HepG2 (cell line): ENCODE measurements at regions not wholly inside any gene's neighbourhood (a gene's known extent, or its start where the extent isn't known, plus 50 kb on each side); places are given as distances from the start of the nearest gene placed in this dataset.

Experiments
- ATAC-seq: fragments of 200-7000 bp; cut with Tn5 transposase; 3 replicates; pipeline ENCODE4 v1.9.1; 2020; ENCODE audit warnings: mild to moderate bottlenecking, moderate library complexity
- BruUV-seq: library from RNA; stranded (reverse); fragments of 400-500 nt; replicated peaks from 2 replicates; lab custom pipeline; 2021; lab: Mats Ljungman, UMichigan
- CTCF ChIA-PET: fragments of 300-600 bp; formaldehyde crosslinking; extraction: SDS; loops from one replicate; lab custom pipeline; 2021; ENCODE audit warnings: low total read pairs, inconsistent platforms, low intra/inter-chr PET ratio; lab: Yijun Ruan, JAX
- POLR2A ChIA-PET: fragments of 350-600 bp; sonication (Branson Sonifier 250); formaldehyde crosslinking; loops from one replicate; lab custom pipeline; 2020; ENCODE audit warnings: antibody characterized with exemption, inconsistent platforms; lab: Yijun Ruan, JAX
- DNase-seq: peaks from one replicate; pipeline ENCODE4 v3.0.0-alpha.2; 2015; ENCODE audit warnings: low spot score
- FAIRE-seq: peaks from 3 replicates; lab custom pipeline; 2011; peaks lifted over from hg19 to GRCh38; lab: Jason Lieb, UNC
- H2AFZ ChIP-seq: one replicate; pipeline ENCODE4 v1.6.1; 2011; ENCODE audit warnings: low read length, inconsistent platforms
- H3K27ac ChIP-seq: fragments of 300-600 bp; 3 replicates; pipeline ENCODE4 v1.8.0; 2011; ENCODE audit warnings: mixed run types, mild to moderate bottlenecking, mixed read lengths, low read length, inconsistent platforms; ENCODE audit not compliant: insufficient read depth; ENCODE audit errors: extremely low read length
- H3K27me3 ChIP-seq, 2 experiments: fragments of 200-600 bp in 1 of 2; 2 replicates in 1 of 2; 3 replicates in 1 of 2; pipeline versions ENCODE4 v1.6.0 to v1.8.0; 2011; ENCODE audit warnings: low read length in 2 of 2, mild to moderate bottlenecking in 2 of 2, moderate library complexity in 2 of 2, inconsistent platforms in 1 of 2; ENCODE audit not compliant: insufficient read depth in 2 of 2, control insufficient read depth in 1 of 2
- H3K36me3 ChIP-seq, 2 experiments: fragments of 200-600 bp in 1 of 2; replicated peaks in 1 of 2; 2 replicates in 1 of 2; 3 replicates in 1 of 2; pipeline versions ENCODE4 v1.5.1 to v1.8.0; 2011; ENCODE audit warnings: low read length in 2 of 2, inconsistent platforms in 1 of 2; ENCODE audit not compliant: insufficient read depth in 2 of 2, control insufficient read depth in 1 of 2
- H3K4me1 ChIP-seq: 2 replicates; pipeline ENCODE4 v1.5.1; 2012; ENCODE audit warnings: low read length, inconsistent platforms; ENCODE audit not compliant: insufficient read depth
- H3K4me2 ChIP-seq: 2 replicates; pipeline ENCODE4 v1.6.0; 2011; ENCODE audit warnings: low read depth, low read length, inconsistent platforms
- H3K4me3 ChIP-seq, 3 experiments: fragments of 200-600 bp in 1 of 3; sonication (generic), shearing (Covaris generic) in 1 of 3; replicated peaks in 1 of 3; 2 replicates each; pipeline ENCODE4 v1.5.1; 2011 to 2016; ENCODE audit warnings: low read length in 3 of 3, inconsistent platforms in 2 of 3, low read depth in 2 of 3, mild to moderate bottlenecking in 2 of 3, control low read depth in 1 of 3, mixed read lengths in 1 of 3; ENCODE audit not compliant: insufficient read depth in 1 of 3
- H3K79me2 ChIP-seq: one replicate; pipeline ENCODE4 v1.6.1; 2011; ENCODE audit warnings: low read length, inconsistent platforms; ENCODE audit not compliant: insufficient read depth
- H3K9ac ChIP-seq: 2 replicates; pipeline ENCODE4 v1.6.0; 2011; ENCODE audit warnings: mild to moderate bottlenecking, low read depth, low read length, inconsistent platforms; ENCODE audit not compliant: insufficient read depth
- H3K9me3 ChIP-seq: 2 replicates; pipeline ENCODE4 v1.5.1; 2012; ENCODE audit warnings: mild to moderate bottlenecking, low read length
- H4K20me1 ChIP-seq: 2 replicates; pipeline ENCODE4 v1.6.0; 2011; ENCODE audit warnings: inconsistent platforms, mild to moderate bottlenecking, low read length, moderate library complexity; ENCODE audit not compliant: insufficient read depth
- ADNP ChIP-seq: sonication (generic); formaldehyde crosslinking; IDR thresholded peaks from 2 replicates; pipeline ENCODE4 v1.4.0; 2020; ENCODE audit warnings: missing genetic modification reagents
- HES4 ChIP-seq: sonication (generic); formaldehyde crosslinking; IDR thresholded peaks from 2 replicates; pipeline ENCODE4 v1.9.0; 2021; ENCODE audit warnings: mild to moderate bottlenecking, missing genetic modification reagents, borderline replicate concordance
- SMAD9 ChIP-seq: sonication (generic); formaldehyde crosslinking; IDR thresholded peaks from 2 replicates; pipeline ENCODE4 v1.5.1; 2020; ENCODE audit warnings: mild to moderate bottlenecking, missing genetic modification reagents
- TBX2 ChIP-seq: sonication (generic); formaldehyde crosslinking; IDR thresholded peaks from 2 replicates; pipeline ENCODE4 v1.5.0; 2020; ENCODE audit warnings: missing genetic modification reagents, mild to moderate bottlenecking, borderline replicate concordance
- XBP1 ChIP-seq: sonication (generic); formaldehyde crosslinking; IDR thresholded peaks from 2 replicates; pipeline ENCODE4 v1.5.0; 2020; ENCODE audit warnings: missing genetic modification reagents
- WGBS: methylation state at CpG from one replicate; pipeline ENCODE4 v1.1.6; 2017; ENCODE audit warnings: low lambda C conversion rate; 5-methylcytosine and 5-hydroxymethylcytosine counted together
- in situ Hi-C: cut with HindIII; loops from 2 replicates; pipeline ENCODE4 v1.10.0; 2017; ENCODE audit warnings: low pct_unique_long_range_greater_than_20kb; ENCODE audit not compliant: extremely low pct_ligation_motif_present
- intact Hi-C: fragments of 100-400 bp; cut with micrococcal nuclease; formaldehyde crosslinking; loops from one replicate; pipeline ENCODE4 v1.10.0; 2022; ENCODE audit not compliant: unreplicated experiment
- TF ChIP-seq, protein P1 (sequence below): sonication (generic); formaldehyde crosslinking; IDR thresholded peaks from 2 replicates; pipeline ENCODE4 v1.4.0; 2020; ENCODE audit warnings: missing genetic modification reagents, low read depth, mild to moderate bottlenecking, borderline replicate concordance
- TF ChIP-seq, protein P2 (sequence below): sonication (generic); formaldehyde crosslinking; IDR thresholded peaks from 2 replicates; pipeline ENCODE4 v1.5.0; 2020; ENCODE audit warnings: mild to moderate bottlenecking, missing genetic modification reagents, borderline replicate concordance
- TF ChIP-seq, protein P3 (sequence below): IDR thresholded peaks from 2 replicates; pipeline ENCODE4 v1.6.1; 2012; ENCODE audit warnings: inconsistent platforms
- TF ChIP-seq, protein P4 (sequence below): sonication (generic); formaldehyde crosslinking; IDR thresholded peaks from 2 replicates; pipeline ENCODE4 v1.4.0; 2020; ENCODE audit warnings: mild to moderate bottlenecking, missing genetic modification reagents
- TF ChIP-seq, protein P5 (sequence below): IDR thresholded peaks from 2 replicates; pipeline ENCODE4 v1.6.1; 2016
- TF ChIP-seq, protein P6 (sequence below): sonication (generic); formaldehyde crosslinking; IDR thresholded peaks from 2 replicates; pipeline ENCODE4 v1.8.0; 2022; ENCODE audit warnings: missing genetic modification reagents, low read depth, mild to moderate bottlenecking, borderline replicate concordance

DNA sequence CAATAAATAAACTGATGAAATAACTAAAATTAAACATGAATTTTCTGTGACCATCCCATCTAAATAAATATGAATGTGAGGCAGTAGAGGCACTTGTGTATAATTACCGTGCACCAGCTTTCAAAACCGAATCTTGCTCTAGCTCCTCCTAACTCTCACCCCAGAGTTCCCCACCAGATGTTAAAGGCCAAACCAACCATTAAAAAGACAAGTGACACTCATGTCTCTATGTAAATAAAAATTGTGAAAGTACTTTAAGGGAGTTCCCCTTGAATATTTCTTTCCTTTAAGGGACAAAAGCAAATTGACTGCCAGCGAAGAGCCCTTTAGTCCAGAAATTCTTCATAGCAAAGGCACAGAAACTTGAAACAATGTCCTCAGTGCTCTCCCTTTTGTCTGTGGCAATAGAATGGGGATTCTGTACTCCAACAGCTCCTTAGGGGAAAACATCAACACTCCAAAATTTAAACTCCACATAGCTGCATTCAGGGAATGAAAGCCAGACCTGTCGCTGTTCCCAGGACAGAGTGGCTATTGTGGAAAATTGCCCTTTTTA, 101.7 kb upstream of the SOX21 start:
- intact Hi-C loops (no loop called here), in situ Hi-C loops (no loop called here)
- ChIA-PET CTCF (no interaction called here), POLR2A (no interaction called here)
- H3K9ac ChIP-seq, result no peak overlapping the region
- peaks cover 0 to 24% of the 10 kb centered on the region in 2 experiments; a peak in 2 of 5 replicates for H3K27me3 ChIP-seq
- no peak for FAIRE-seq
- WGBS, result 0% methylated on average over 4 of the region's 4 CpGs
- H3K4me3 ChIP-seq, result no peak overlapping the region
- H3K4me2 ChIP-seq, result no peak overlapping the region
- H3K79me2 ChIP-seq, result no peaks in the 10 kb centered on the region
- no peaks in the 10 kb centered on the region for H3K4me1 ChIP-seq
- no peaks in the 10 kb centered on the region for H3K9me3 ChIP-seq
- no peak for DNase-seq
- BruUV-seq, result no TSS peak
- H4K20me1 ChIP-seq, result no peaks in the 10 kb centered on the region
- H3K27ac ChIP-seq, result no peak overlapping the region
- H3K36me3 ChIP-seq, result no peaks in the 10 kb centered on the region
- no peak for ATAC-seq
- no peak overlapping the region for H2AFZ ChIP-seq
- TF ChIP-seq, protein P1, sequence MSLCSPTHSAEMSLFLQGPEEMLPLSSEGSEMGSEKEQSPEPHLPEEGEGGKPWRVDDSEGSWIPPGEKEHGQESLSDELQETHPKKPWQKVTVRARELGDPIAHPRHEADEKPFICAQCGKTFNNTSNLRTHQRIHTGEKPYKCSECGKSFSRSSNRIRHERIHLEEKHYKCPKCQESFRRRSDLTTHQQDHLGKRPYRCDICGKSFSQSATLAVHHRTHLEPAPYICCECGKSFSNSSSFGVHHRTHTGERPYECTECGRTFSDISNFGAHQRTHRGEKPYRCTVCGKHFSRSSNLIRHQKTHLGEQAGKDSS, result no peak
- TF ChIP-seq HES4 (no peak), XBP1 (CRISPR knock-in tag) (no peak), ADNP (no peak), SMAD9 (no peak), TBX2 (CRISPR knock-in tag) (no peak)
- TF ChIP-seq, protein P2, sequence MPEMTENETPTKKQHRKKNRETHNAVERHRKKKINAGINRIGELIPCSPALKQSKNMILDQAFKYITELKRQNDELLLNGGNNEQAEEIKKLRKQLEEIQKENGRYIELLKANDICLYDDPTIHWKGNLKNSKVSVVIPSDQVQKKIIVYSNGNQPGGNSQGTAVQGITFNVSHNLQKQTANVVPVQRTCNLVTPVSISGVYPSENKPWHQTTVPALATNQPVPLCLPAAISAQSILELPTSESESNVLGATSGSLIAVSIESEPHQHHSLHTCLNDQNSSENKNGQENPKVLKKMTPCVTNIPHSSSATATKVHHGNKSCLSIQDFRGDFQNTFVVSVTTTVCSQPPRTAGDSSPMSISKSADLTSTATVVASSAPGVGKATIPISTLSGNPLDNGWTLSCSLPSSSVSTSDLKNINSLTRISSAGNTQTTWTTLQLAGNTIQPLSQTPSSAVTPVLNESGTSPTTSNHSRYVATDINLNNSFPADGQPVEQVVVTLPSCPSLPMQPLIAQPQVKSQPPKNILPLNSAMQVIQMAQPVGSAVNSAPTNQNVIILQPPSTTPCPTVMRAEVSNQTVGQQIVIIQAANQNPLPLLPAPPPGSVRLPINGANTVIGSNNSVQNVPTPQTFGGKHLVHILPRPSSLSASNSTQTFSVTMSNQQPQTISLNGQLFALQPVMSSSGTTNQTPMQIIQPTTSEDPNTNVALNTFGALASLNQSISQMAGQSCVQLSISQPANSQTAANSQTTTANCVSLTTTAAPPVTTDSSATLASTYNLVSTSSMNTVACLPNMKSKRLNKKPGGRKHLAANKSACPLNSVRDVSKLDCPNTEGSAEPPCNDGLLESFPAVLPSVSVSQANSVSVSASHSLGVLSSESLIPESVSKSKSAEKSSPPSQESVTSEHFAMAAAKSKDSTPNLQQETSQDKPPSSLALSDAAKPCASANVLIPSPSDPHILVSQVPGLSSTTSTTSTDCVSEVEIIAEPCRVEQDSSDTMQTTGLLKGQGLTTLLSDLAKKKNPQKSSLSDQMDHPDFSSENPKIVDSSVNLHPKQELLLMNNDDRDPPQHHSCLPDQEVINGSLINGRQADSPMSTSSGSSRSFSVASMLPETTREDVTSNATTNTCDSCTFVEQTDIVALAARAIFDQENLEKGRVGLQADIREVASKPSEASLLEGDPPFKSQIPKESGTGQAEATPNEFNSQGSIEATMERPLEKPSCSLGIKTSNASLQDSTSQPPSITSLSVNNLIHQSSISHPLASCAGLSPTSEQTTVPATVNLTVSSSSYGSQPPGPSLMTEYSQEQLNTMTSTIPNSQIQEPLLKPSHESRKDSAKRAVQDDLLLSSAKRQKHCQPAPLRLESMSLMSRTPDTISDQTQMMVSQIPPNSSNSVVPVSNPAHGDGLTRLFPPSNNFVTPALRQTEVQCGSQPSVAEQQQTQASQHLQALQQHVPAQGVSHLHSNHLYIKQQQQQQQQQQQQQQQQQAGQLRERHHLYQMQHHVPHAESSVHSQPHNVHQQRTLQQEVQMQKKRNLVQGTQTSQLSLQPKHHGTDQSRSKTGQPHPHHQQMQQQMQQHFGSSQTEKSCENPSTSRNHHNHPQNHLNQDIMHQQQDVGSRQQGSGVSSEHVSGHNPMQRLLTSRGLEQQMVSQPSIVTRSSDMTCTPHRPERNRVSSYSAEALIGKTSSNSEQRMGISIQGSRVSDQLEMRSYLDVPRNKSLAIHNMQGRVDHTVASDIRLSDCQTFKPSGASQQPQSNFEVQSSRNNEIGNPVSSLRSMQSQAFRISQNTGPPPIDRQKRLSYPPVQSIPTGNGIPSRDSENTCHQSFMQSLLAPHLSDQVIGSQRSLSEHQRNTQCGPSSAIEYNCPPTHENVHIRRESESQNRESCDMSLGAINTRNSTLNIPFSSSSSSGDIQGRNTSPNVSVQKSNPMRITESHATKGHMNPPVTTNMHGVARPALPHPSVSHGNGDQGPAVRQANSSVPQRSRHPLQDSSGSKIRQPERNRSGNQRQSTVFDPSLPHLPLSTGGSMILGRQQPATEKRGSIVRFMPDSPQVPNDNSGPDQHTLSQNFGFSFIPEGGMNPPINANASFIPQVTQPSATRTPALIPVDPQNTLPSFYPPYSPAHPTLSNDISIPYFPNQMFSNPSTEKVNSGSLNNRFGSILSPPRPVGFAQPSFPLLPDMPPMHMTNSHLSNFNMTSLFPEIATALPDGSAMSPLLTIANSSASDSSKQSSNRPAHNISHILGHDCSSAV (CRISPR knock-in tag), result no peak
- TF ChIP-seq, protein P3, sequence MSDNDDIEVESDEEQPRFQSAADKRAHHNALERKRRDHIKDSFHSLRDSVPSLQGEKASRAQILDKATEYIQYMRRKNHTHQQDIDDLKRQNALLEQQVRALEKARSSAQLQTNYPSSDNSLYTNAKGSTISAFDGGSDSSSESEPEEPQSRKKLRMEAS, result no peak
- TF ChIP-seq, protein P4, sequence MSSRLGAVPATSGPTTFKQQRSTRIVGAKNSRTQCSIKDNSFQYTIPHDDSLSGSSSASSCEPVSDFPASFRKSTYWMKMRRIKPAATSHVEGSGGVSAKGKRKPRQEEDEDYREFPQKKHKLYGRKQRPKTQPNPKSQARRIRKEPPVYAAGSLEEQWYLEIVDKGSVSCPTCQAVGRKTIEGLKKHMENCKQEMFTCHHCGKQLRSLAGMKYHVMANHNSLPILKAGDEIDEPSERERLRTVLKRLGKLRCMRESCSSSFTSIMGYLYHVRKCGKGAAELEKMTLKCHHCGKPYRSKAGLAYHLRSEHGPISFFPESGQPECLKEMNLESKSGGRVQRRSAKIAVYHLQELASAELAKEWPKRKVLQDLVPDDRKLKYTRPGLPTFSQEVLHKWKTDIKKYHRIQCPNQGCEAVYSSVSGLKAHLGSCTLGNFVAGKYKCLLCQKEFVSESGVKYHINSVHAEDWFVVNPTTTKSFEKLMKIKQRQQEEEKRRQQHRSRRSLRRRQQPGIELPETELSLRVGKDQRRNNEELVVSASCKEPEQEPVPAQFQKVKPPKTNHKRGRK, result no peak
- TF ChIP-seq, protein P5, sequence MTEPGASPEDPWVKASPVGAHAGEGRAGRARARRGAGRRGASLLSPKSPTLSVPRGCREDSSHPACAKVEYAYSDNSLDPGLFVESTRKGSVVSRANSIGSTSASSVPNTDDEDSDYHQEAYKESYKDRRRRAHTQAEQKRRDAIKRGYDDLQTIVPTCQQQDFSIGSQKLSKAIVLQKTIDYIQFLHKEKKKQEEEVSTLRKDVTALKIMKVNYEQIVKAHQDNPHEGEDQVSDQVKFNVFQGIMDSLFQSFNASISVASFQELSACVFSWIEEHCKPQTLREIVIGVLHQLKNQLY, result no peak
- TF ChIP-seq, protein P6, sequence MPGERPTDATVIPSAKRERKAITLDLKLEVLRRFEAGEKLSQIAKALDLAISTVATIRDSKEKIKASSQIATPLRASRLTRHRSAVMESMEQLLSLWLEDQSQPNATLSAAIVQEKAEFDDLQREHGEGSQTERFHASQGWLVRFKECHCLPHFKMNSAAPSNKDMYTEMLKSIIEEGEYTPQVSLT (CRISPR knock-in tag), result no peak
